Right lobe of liver (tissue), 4 donors: ENCODE measurements at regions not wholly inside any gene's neighbourhood (a gene's known extent, or its start where the extent isn't known, plus 50 kb on each side); places are given as distances from the start of the nearest gene placed in this dataset.

Experiments used
- CTCF ChIP-seq, 4 donors: fragments of 200-600 bp in 3 of 4; fragments of 450-650 bp in 1 of 4; IDR thresholded peaks; one replicate each; pipeline versions ENCODE4 v1.5.1 to v1.8.0; 2016 to 2022; ENCODE audit warnings: antibody characterized with exemption in 4 of 4, mild to moderate bottlenecking in 2 of 4
- POLR2A ChIP-seq: fragments of 450-650 bp; IDR thresholded peaks from one replicate; pipeline ENCODE4 v1.6.1; 2017; ENCODE audit warnings: antibody characterized with exemption, mild to moderate bottlenecking
- donor health status: DM: no; HTN: no; CAD: no.
- donor health status: DM: no; HTN: no; CAD: no.
- donor health status: DM: no; HTN: yes; CAD: no.

GRCh38 chr5:17151686-17152085 lies 65.7 kb upstream of the BASP1 start:
- TF ChIP-seq CTCF (IDR thresholded peaks at IDR 0.05) (no peak), POLR2A (no peak)
